ENCODE measurements at regions not wholly inside any gene's neighbourhood (a gene's known extent, or its start where the extent isn't known, plus 50 kb on each side); places are given as distances from the start of the nearest gene placed in this dataset.

GRCh38 chr7:31445686-31446355 is 68.1 kb upstream of the ITPRID1 start:
- intact Hi-C loops (cut with DNase I): loop anchor here (2.0 kb wide), 1 partner anchor 189 kb away; no protein-coding TSS in a partner anchor
- DNase-seq (ENCODE audit: low spot score): no peak

DNA sequence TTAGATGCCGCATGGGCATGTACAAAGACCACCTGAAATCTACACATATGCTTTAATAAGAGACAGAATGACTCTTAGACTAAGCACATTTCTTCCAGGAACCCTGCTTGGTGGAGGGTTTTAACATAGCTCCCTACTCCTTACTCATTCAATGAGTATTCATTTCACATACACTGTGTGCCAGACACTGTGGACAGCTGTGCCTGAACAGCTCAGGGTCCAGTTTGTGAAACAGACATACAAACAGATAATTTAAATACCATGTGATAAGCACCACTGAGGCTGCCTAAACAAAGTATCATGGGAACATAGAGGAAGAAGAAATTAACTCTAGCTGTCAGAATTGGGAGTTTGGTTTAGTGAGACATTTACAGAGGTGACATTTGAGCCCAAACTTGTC is 65.2 kb upstream of the ITPRID1 start:
- DNase-seq (ENCODE audit: low spot score): no peak
- intact Hi-C loops (cut with DNase I): no loop called here

DNA sequence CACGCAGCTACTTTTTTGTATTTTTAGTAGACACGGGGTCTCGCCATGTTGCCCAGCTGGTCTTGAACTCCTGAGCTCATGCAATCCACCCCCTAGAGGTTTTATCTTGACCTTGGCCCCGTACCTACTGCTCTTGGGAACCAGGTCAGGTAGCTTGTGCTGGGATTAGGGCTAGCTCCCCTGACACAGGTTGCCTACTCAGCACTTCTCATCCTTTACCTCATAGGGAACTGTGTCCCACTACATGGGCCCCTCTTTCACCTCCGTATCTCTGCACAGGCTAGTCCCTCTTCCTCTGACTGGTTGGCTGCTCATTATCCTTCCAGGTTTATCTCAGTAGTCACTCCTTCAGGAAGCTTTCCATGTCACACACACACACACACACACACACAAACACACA is 58.0 kb upstream of the ITPRID1 start:
- no peak for DNase-seq (ENCODE audit: low spot score)
- intact Hi-C loops (cut with DNase I): no loop called here

GRCh38 chr7:31456646-31457368 is 57.1 kb upstream of the ITPRID1 start:
- DNase-seq (ENCODE audit: low spot score): no peak
- intact Hi-C loops (cut with DNase I): no loop called here

DNA sequence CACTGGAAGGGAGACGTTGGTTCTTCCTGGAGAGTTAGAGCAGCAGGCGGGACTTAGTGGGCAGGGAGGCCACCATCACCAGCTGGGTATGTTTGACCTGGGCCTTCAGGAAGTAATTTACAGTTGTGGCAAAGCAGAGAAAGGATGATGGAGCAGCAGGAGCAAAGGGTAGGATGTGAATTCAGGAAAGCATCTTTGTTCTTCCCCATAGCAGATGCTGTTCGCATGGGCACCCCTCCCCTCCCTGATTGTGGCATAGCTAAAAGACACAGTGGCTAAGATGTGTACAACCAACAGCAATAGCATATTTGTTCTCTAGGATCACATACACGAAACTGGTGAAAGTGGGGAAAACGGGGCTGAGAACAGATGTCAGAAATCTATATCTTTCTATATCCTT is 56.3 kb upstream of the ITPRID1 start:
- intact Hi-C loops (cut with DNase I): no loop called here
- no peak for DNase-seq (ENCODE audit: low spot score)

- intact Hi-C loops (cut with DNase I): no loop called here
- no peak for DNase-seq (ENCODE audit: low spot score)
These were observed 55.7 kb upstream of the ITPRID1 start for GRCh38 chr7:31458203-31458602.

- no peak for DNase-seq (ENCODE audit: low spot score)
- intact Hi-C loops (cut with DNase I): no loop called here
These were observed 51.3 kb upstream of the ITPRID1 start for GRCh38 chr7:31462636-31463035.

All from cardiac septum (tissue), 1 donor.